B cell (primary cell): ENCODE measurements at regions not wholly inside any gene's neighbourhood (a gene's known extent, or its start where the extent isn't known, plus 50 kb on each side); places are given as distances from the start of the nearest gene placed in this dataset.

ENCODE experiments used
- ATAC-seq: fragments of 200-7000 bp; cut with Tn5 transposase; one replicate; pipeline ENCODE4 v1.10.0; 2021; ENCODE audit warnings: low read depth, mild to moderate bottlenecking, moderate number of reproducible peaks, moderate library complexity
- CTCF ChIA-PET: fragments of 350-600 bp; sonication (Branson Sonifier 250); formaldehyde crosslinking; loops from one replicate; lab custom pipeline; 2021; ENCODE audit warnings: antibody characterized with exemption, inconsistent platforms; lab: Charles Lee
- POLR2A ChIA-PET: fragments of 350-600 bp; sonication (Branson Sonifier 250); formaldehyde crosslinking; loops from one replicate; lab custom pipeline; 2021; ENCODE audit warnings: antibody characterized with exemption; lab: Charles Lee
- DNase-seq: peaks from one replicate; pipeline ENCODE4 v3.0.0; 2013
- H2AFZ ChIP-seq: 2 replicates; pipeline ENCODE4 v1.6.1; 2012; ENCODE audit warnings: mild to moderate bottlenecking, low read depth, low read length; ENCODE audit not compliant: insufficient read depth, poor library complexity, severe bottlenecking
- H3K27ac ChIP-seq, 2 donors: 1 replicate in 1 of 2; 2 replicates in 1 of 2; pipeline ENCODE4 v1.5.1; 2012 to 2013; ENCODE audit warnings: low read length in 2 of 2, mild to moderate bottlenecking in 2 of 2, moderate library complexity in 1 of 2
- H3K27me3 ChIP-seq, 4 experiments: fragments of 200-600 bp in 1 of 4; sonication (generic) in 1 of 4; replicated peaks in 1 of 4; 1 replicate in 2 of 4; 2 replicates in 2 of 4; pipeline versions ENCODE4 v1.6.1 to v1.7.0; 2013 to 2016; ENCODE audit warnings: low read length in 3 of 4, mild to moderate bottlenecking in 2 of 4, mixed read lengths in 1 of 4, moderate library complexity in 1 of 4; ENCODE audit not compliant: insufficient read depth in 4 of 4, control insufficient read depth in 3 of 4; ENCODE audit errors: control extremely low read depth in 1 of 4
- H3K36me3 ChIP-seq, 2 experiments: replicated peaks in 1 of 2; 1 replicate in 1 of 2; 2 replicates in 1 of 2; pipeline versions ENCODE4 v1.6.1 to v1.7.1; 2013; ENCODE audit warnings: low read length in 1 of 2; ENCODE audit not compliant: insufficient read depth in 2 of 2, control insufficient read depth in 1 of 2; ENCODE audit errors: control extremely low read depth in 1 of 2, extremely low read depth in 1 of 2
- H3K4me1 ChIP-seq, 2 donors: fragments of 200-600 bp in 1 of 2; sonication (generic) in 1 of 2; 1 replicate in 1 of 2; 2 replicates in 1 of 2; pipeline versions ENCODE4 v1.5.1 to v1.6.1; 2013 to 2017; ENCODE audit warnings: low read length in 2 of 2; ENCODE audit not compliant: control insufficient read depth in 2 of 2, insufficient read depth in 2 of 2
- H3K4me2 ChIP-seq: replicated peaks from 2 replicates; pipeline ENCODE3; 2012; ENCODE audit warnings: mild to moderate bottlenecking, low read depth, low read length; ENCODE audit not compliant: poor library complexity, severe bottlenecking
- H3K4me3 ChIP-seq, 5 experiments: fragments of 200-600 bp in 1 of 5; sonication (generic) in 1 of 5; 1 replicate in 3 of 5; 2 replicates in 2 of 5; pipeline versions ENCODE4 v1.5.1 to v1.7.0; 2011 to 2016; ENCODE audit warnings: low read length in 4 of 5, mild to moderate bottlenecking in 4 of 5, low read depth in 2 of 5, control low read depth in 1 of 5, moderate library complexity in 1 of 5; ENCODE audit not compliant: insufficient read depth in 1 of 5; ENCODE audit errors: control extremely low read depth in 1 of 5, extremely low read depth in 1 of 5
- H3K79me2 ChIP-seq: fragments of 200-600 bp; sonication (generic); one replicate; pipeline ENCODE4 v1.6.0; 2016; ENCODE audit warnings: low read length; ENCODE audit not compliant: control insufficient read depth, insufficient read depth
- H3K9ac ChIP-seq: fragments of 200-600 bp; sonication (generic); 2 replicates; pipeline ENCODE4 v1.6.1; 2017; ENCODE audit warnings: mild to moderate bottlenecking, low read length, moderate library complexity
- H3K9me3 ChIP-seq, 3 donors: one replicate each; pipeline versions ENCODE4 v1.6.1 to v1.7.1; 2013; ENCODE audit warnings: low read length in 2 of 3; ENCODE audit not compliant: control insufficient read depth in 2 of 3, insufficient read depth in 1 of 3; ENCODE audit errors: control extremely low read depth in 1 of 3
- H4K20me1 ChIP-seq: 2 replicates; pipeline ENCODE4 v1.6.0; 2012; ENCODE audit warnings: mild to moderate bottlenecking, low read length; ENCODE audit not compliant: insufficient read depth, control insufficient read depth, poor library complexity, severe bottlenecking
- H3K27ac Mint-ChIP-seq: one replicate; pipeline ENCODE4 v1.8.0; 2021; ENCODE audit warnings: mixed read lengths
- H3K27me3 Mint-ChIP-seq: one replicate; pipeline ENCODE4 v1.8.0; 2021; ENCODE audit warnings: mixed read lengths
- H3K4me1 Mint-ChIP-seq: one replicate; pipeline ENCODE4 v1.8.0; 2021; ENCODE audit warnings: mixed read lengths
- H3K4me3 Mint-ChIP-seq: one replicate; pipeline ENCODE4 v1.8.0; 2021; ENCODE audit warnings: mixed read lengths
- H3K9me3 Mint-ChIP-seq: one replicate; pipeline ENCODE4 v1.8.0; 2022; ENCODE audit warnings: mixed read lengths; ENCODE audit not compliant: insufficient read depth
- EZH2 ChIP-seq: IDR thresholded peaks from 2 replicates; pipeline ENCODE4 v1.6.1; 2012; ENCODE audit warnings: borderline replicate concordance, low read depth, mild to moderate bottlenecking, moderate library complexity, low read length; ENCODE audit not compliant: insufficient read depth, poor library complexity, severe bottlenecking
- WGBS: methylation state at CpG from one replicate; pipeline ENCODE4 v1.1.5; 2013; ENCODE audit warnings: missing lambda C conversion rate; ENCODE audit not compliant: insufficient coverage; 5-methylcytosine and 5-hydroxymethylcytosine counted together
- intact Hi-C: fragments of 100-400 bp; cut with micrococcal nuclease; formaldehyde crosslinking; loops from one replicate; pipeline ENCODE4 v1.10.0; 2022
- TF ChIP-seq, protein P1 (sequence below): fragments of 200-600 bp; IDR thresholded peaks from one replicate; pipeline ENCODE4 v1.8.0; 2022; ENCODE audit warnings: antibody characterized with exemption, mild to moderate bottlenecking

DNA sequence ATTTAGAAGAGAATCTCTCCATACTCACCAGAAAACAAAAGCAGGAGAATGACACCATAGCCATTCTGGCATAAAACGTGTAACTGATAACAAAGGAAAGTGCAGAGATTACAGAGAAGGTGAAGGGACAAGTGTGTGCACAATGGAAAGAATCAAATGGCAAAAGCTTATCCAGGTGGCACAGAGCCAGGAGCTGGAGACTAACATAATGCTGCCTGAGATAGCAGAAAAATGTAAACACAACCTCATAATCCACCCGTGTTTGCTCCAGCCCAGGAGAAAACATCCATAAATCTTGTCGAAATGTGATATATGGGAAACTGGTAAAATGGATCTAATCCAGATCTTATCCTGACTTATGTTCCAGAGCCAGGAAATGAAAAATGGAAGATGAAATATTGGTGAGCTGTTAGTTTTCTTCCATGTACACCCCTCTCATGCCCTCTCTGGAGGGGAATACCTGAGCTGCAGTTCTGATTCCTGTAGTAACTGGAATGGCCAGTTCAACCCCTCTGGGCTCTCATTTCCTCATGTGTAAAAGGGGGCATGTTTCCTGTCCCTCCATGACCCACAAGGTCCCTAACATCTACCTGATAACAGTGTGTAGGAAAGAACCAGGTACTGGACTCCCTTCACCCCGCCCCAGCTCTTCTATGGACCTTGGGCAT lies 212.3 kb upstream of the DAPK1 start:
- ATAC-seq (no peak), DNase-seq (no peak)
- no peaks in the 10 kb centered on the region for H3K9me3 Mint-ChIP-seq
- H3K9ac ChIP-seq: no peak overlapping the region
- no peak overlapping the region for H3K4me3 ChIP-seq
- no peaks in the 10 kb centered on the region for H3K27me3 ChIP-seq
- H3K36me3 ChIP-seq: no peaks in the 10 kb centered on the region
- no peak overlapping the region for H3K4me2 ChIP-seq
- H4K20me1 ChIP-seq: no peaks in the 10 kb centered on the region
- no peak for TF ChIP-seq EZH2
- TF ChIP-seq, protein P1, sequence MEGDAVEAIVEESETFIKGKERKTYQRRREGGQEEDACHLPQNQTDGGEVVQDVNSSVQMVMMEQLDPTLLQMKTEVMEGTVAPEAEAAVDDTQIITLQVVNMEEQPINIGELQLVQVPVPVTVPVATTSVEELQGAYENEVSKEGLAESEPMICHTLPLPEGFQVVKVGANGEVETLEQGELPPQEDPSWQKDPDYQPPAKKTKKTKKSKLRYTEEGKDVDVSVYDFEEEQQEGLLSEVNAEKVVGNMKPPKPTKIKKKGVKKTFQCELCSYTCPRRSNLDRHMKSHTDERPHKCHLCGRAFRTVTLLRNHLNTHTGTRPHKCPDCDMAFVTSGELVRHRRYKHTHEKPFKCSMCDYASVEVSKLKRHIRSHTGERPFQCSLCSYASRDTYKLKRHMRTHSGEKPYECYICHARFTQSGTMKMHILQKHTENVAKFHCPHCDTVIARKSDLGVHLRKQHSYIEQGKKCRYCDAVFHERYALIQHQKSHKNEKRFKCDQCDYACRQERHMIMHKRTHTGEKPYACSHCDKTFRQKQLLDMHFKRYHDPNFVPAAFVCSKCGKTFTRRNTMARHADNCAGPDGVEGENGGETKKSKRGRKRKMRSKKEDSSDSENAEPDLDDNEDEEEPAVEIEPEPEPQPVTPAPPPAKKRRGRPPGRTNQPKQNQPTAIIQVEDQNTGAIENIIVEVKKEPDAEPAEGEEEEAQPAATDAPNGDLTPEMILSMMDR: no peak
- no peaks in the 10 kb centered on the region for H3K9me3 ChIP-seq
- intact Hi-C loops: no loop called here
- H3K4me3 Mint-ChIP-seq: no peak overlapping the region
- no peak overlapping the region for H3K27ac Mint-ChIP-seq
- 83% methylated on average over 2 of the region's 4 CpGs for WGBS
- ChIA-PET CTCF (no interaction called here), POLR2A (no interaction called here)
- H3K4me1 Mint-ChIP-seq: no peaks in the 10 kb centered on the region
- no peak overlapping the region for H2AFZ ChIP-seq
- no peak overlapping the region for H3K27ac ChIP-seq
- no peaks in the 10 kb centered on the region for H3K4me1 ChIP-seq
- no peaks in the 10 kb centered on the region for H3K79me2 ChIP-seq
- peaks cover 4% of the 10 kb centered on the region for H3K27me3 Mint-ChIP-seq

DNA sequence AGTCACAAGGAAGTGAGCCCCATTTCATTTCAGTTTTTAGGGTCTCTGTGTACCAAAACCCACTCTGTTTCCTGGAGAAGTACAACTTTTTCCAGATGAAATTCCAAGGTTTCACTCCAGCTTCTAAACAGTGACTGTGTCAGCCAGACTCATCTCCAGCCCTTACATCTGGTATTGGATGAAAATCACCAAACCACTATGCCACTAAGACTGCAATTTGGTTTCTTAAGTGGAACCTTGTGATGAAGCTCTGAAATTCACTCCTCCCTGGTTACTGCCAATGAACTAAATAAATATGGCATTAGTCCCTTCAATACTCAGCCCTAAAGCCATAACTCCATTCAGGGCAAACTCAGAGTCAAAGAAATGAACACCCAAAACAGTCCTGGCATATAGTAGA lies 211.2 kb upstream of the DAPK1 start:
- ChIA-PET CTCF (no interaction called here), POLR2A (no interaction called here)
- no peaks in the 10 kb centered on the region for H3K36me3 ChIP-seq
- no peak overlapping the region for H2AFZ ChIP-seq
- no peaks in the 10 kb centered on the region for H3K4me1 ChIP-seq
- no peaks in the 10 kb centered on the region for H3K9me3 ChIP-seq
- H3K9ac ChIP-seq: no peak overlapping the region
- no peak overlapping the region for H3K4me3 ChIP-seq
- TF ChIP-seq, protein P1: no peak
- TF ChIP-seq EZH2: no peak
- no peak overlapping the region for H3K4me2 ChIP-seq
- H3K27me3 ChIP-seq: no peaks in the 10 kb centered on the region
- H3K27ac Mint-ChIP-seq: no peak overlapping the region
- no peak overlapping the region for H3K27ac ChIP-seq
- H3K9me3 Mint-ChIP-seq: no peaks in the 10 kb centered on the region
- H4K20me1 ChIP-seq: no peaks in the 10 kb centered on the region
- H3K4me3 Mint-ChIP-seq: no peak overlapping the region
- H3K79me2 ChIP-seq: no peaks in the 10 kb centered on the region
- no peaks in the 10 kb centered on the region for H3K4me1 Mint-ChIP-seq
- H3K27me3 Mint-ChIP-seq: peaks cover 4% of the 10 kb centered on the region
- intact Hi-C loops: no loop called here
- DNase-seq (no peak), ATAC-seq (no peak)
